HL-60 (cell line): ENCODE measurements at regions not wholly inside any gene's neighbourhood (a gene's known extent, or its start where the extent isn't known, plus 50 kb on each side); places are given as distances from the start of the nearest gene placed in this dataset.

Experiments
- CTCF ChIP-seq: IDR thresholded peaks from one replicate; pipeline ENCODE4 v1.5.1; 2011; ENCODE audit warnings: low read length, control low read depth, inconsistent platforms; ENCODE audit not compliant: insufficient read depth
- GABPA ChIP-seq: IDR thresholded peaks from 2 replicates; pipeline ENCODE4 v1.6.1; 2012; ENCODE audit warnings: low read depth
- POLR2AphosphoS5 ChIP-seq: IDR thresholded peaks from 2 replicates; pipeline ENCODE4 v1.6.1; 2012; ENCODE audit warnings: low read depth
- REST ChIP-seq: IDR thresholded peaks from 2 replicates; pipeline ENCODE4 v1.6.1; 2012; ENCODE audit warnings: low read depth; ENCODE audit not compliant: insufficient replicate concordance

GRCh38 chr3:139281096-139281495 lies 62.7 kb upstream of the MRPS22 start:
- TF ChIP-seq CTCF: no peak
- no peak for TF ChIP-seq POLR2AphosphoS5
- no peak for TF ChIP-seq REST
- TF ChIP-seq GABPA: no peak
